H9 (cell line): ENCODE measurements at regions not wholly inside any gene's neighbourhood (a gene's known extent, or its start where the extent isn't known, plus 50 kb on each side); places are given as distances from the start of the nearest gene placed in this dataset.

Experiments
- DNase-seq: peaks from one replicate; pipeline ENCODE4 v3.0.0-alpha.2; 2017
- H2AFZ ChIP-seq: one replicate; pipeline ENCODE4 v1.6.1; 2013; ENCODE audit warnings: mild to moderate bottlenecking, low read length, control low read depth, moderate library complexity
- H2AK5ac ChIP-seq: 2 replicates; pipeline ENCODE4 v1.6.1; 2013; ENCODE audit warnings: low read length, control low read depth, mixed read lengths; ENCODE audit not compliant: insufficient read length
- H2BK120ac ChIP-seq: one replicate; pipeline ENCODE4 v1.6.1; 2013; ENCODE audit warnings: low read depth, mild to moderate bottlenecking, low read length, control low read depth, inconsistent platforms; ENCODE audit not compliant: poor library complexity, severe bottlenecking
- H2BK12ac ChIP-seq: 2 replicates; pipeline ENCODE4 v1.6.1; 2013; ENCODE audit warnings: low read length, control low read depth, mixed read lengths, low read depth; ENCODE audit not compliant: insufficient read length
- H2BK15ac ChIP-seq: 2 replicates; pipeline ENCODE4 v1.6.1; 2013; ENCODE audit warnings: low read depth, low read length, control low read depth
- H2BK20ac ChIP-seq: one replicate; pipeline ENCODE4 v1.6.1; 2013; ENCODE audit warnings: low read depth, mild to moderate bottlenecking, low read length, control low read depth, inconsistent platforms; ENCODE audit not compliant: poor library complexity, severe bottlenecking
- H2BK5ac ChIP-seq: 2 replicates; pipeline ENCODE4 v1.6.1; 2013; ENCODE audit warnings: low read length, control low read depth, mixed read lengths; ENCODE audit not compliant: insufficient read length
- H3K14ac ChIP-seq: 2 replicates; pipeline ENCODE4 v1.6.1; 2013; ENCODE audit warnings: low read length, control low read depth; ENCODE audit not compliant: insufficient read depth
- H3K18ac ChIP-seq: 2 replicates; pipeline ENCODE4 v1.6.1; 2013; ENCODE audit warnings: low read depth, mild to moderate bottlenecking, mixed read lengths, low read length, control low read depth; ENCODE audit not compliant: insufficient read length
- H3K23ac ChIP-seq: 2 replicates; pipeline ENCODE4 v1.6.1; 2013; ENCODE audit warnings: low read length, control low read depth, mixed read lengths, low read depth; ENCODE audit not compliant: insufficient read length
- H3K23me2 ChIP-seq: 2 replicates; pipeline ENCODE4 v1.6.1; 2013; ENCODE audit warnings: low read depth, mild to moderate bottlenecking, mixed read lengths, low read length, control low read depth; ENCODE audit not compliant: insufficient read length, poor library complexity, severe bottlenecking
- H3K27ac ChIP-seq: 2 replicates; pipeline ENCODE4 v1.5.1; 2013; ENCODE audit warnings: low read length, control low read depth, mixed read lengths, low read depth; ENCODE audit not compliant: insufficient read length
- H3K27me3 ChIP-seq: 2 replicates; pipeline ENCODE4 v1.6.1; 2013; ENCODE audit warnings: low read length, control low read depth, inconsistent platforms; ENCODE audit not compliant: insufficient read depth
- H3K4ac ChIP-seq: 2 replicates; pipeline ENCODE4 v1.6.1; 2013; ENCODE audit warnings: low read depth, mild to moderate bottlenecking, control low read depth, inconsistent platforms, low read length, moderate library complexity
- H3K4me1 ChIP-seq: 2 replicates; pipeline ENCODE4 v1.6.1; 2013; ENCODE audit warnings: low read length, control low read depth, inconsistent platforms; ENCODE audit not compliant: insufficient read depth
- H3K4me2 ChIP-seq: 2 replicates; pipeline ENCODE4 v1.6.1; 2013; ENCODE audit warnings: low read length, control low read depth, mixed read lengths; ENCODE audit not compliant: insufficient read length, insufficient read depth
- H3K56ac ChIP-seq: 2 replicates; pipeline ENCODE4 v1.6.1; 2013; ENCODE audit warnings: low read depth, mild to moderate bottlenecking, mixed read lengths, low read length, control low read depth; ENCODE audit not compliant: insufficient read length
- H3K79me1 ChIP-seq: 2 replicates; pipeline ENCODE4 v1.6.1; 2013; ENCODE audit warnings: low read depth, mild to moderate bottlenecking, moderate library complexity, low read length, control low read depth, inconsistent platforms; ENCODE audit not compliant: insufficient read depth, poor library complexity, severe bottlenecking
- H3K79me2 ChIP-seq: 2 replicates; pipeline ENCODE4 v1.6.1; 2013; ENCODE audit warnings: low read length, control low read depth, inconsistent platforms; ENCODE audit not compliant: insufficient read depth
- H3K9ac ChIP-seq: 2 replicates; pipeline ENCODE4 v1.6.1; 2013; ENCODE audit warnings: low read length, control low read depth, mixed read lengths; ENCODE audit not compliant: insufficient read length; ENCODE audit errors: extremely low read depth
- H3K9me3 ChIP-seq: one replicate; pipeline ENCODE4 v1.6.1; 2013; ENCODE audit warnings: low read depth, low read length, inconsistent platforms; ENCODE audit not compliant: control insufficient read depth
- H3T11ph ChIP-seq: one replicate; pipeline ENCODE4 v1.6.1; 2013; ENCODE audit warnings: mild to moderate bottlenecking, low read length, control low read depth, inconsistent platforms
- H4K20me1 ChIP-seq: one replicate; pipeline ENCODE4 v1.6.1; 2013; ENCODE audit not compliant: control insufficient read depth, insufficient read length, insufficient read depth
- H4K5ac ChIP-seq: 2 replicates; pipeline ENCODE4 v1.6.1; 2013; ENCODE audit warnings: low read depth, mild to moderate bottlenecking, mixed read lengths, low read length, control low read depth; ENCODE audit not compliant: insufficient read length
- H4K8ac ChIP-seq: replicated peaks from 2 replicates; pipeline ENCODE4 v1.6.1; 2013; ENCODE audit warnings: low read length, control low read depth, mixed read lengths, low read depth; ENCODE audit not compliant: insufficient read length
- H4K91ac ChIP-seq: 2 replicates; pipeline ENCODE4 v1.6.1; 2013; ENCODE audit warnings: low read depth, mild to moderate bottlenecking, moderate library complexity, mixed read lengths, low read length, control low read depth; ENCODE audit not compliant: insufficient read length
- H3K27ac Mint-ChIP-seq, 3 experiments: 2 replicates in 2 of 3; 3 replicates in 1 of 3; pipeline ENCODE4 v1.8.0; 2020 to 2021; ENCODE audit warnings: mixed read lengths in 3 of 3, mild to moderate bottlenecking in 1 of 3, moderate library complexity in 1 of 3
- H3K27me3 Mint-ChIP-seq: 2 replicates; pipeline ENCODE4 v1.8.0; 2021; ENCODE audit warnings: low read depth, mild to moderate bottlenecking, moderate library complexity, mixed read lengths
- H3K36me3 Mint-ChIP-seq, 3 experiments: 2 replicates in 2 of 3; 3 replicates in 1 of 3; pipeline ENCODE4 v1.8.0; 2020 to 2021; ENCODE audit warnings: low read depth in 3 of 3, mixed read lengths in 3 of 3; ENCODE audit not compliant: insufficient read depth in 1 of 3
- H3K4me1 Mint-ChIP-seq, 2 experiments: 2 replicates each; pipeline ENCODE4 v1.8.0; 2020; ENCODE audit warnings: mixed read lengths in 2 of 2
- H3K4me3 Mint-ChIP-seq, 2 experiments: 2 replicates in 1 of 2; 3 replicates in 1 of 2; pipeline ENCODE4 v1.8.0; 2020 to 2021; ENCODE audit warnings: mild to moderate bottlenecking in 2 of 2, mixed read lengths in 2 of 2, moderate library complexity in 1 of 2
- H3K9me3 Mint-ChIP-seq, 2 experiments: 2 replicates in 1 of 2; 3 replicates in 1 of 2; pipeline ENCODE4 v1.8.0; 2020; ENCODE audit warnings: mild to moderate bottlenecking in 2 of 2, mixed read lengths in 2 of 2, moderate library complexity in 1 of 2
- CTCF ChIP-seq: fragments of 200-600 bp; sonication (generic); conservative IDR thresholded peaks from 3 replicates; pipeline ENCODE4 v1.8.0; 2021; ENCODE audit warnings: antibody characterized with exemption, mild to moderate bottlenecking
- WGBS: extraction: QIAGEN DNeasy Blood & Tissue Kit; methylation state at CpG from one replicate; pipeline ENCODE4 v1.1.7; 2013; ENCODE audit warnings: missing lambda C conversion rate, low lambda C conversion rate, mixed read lengths; ENCODE audit not compliant: insufficient read length; ENCODE audit errors: extremely low coverage; 5-methylcytosine and 5-hydroxymethylcytosine counted together

DNA sequence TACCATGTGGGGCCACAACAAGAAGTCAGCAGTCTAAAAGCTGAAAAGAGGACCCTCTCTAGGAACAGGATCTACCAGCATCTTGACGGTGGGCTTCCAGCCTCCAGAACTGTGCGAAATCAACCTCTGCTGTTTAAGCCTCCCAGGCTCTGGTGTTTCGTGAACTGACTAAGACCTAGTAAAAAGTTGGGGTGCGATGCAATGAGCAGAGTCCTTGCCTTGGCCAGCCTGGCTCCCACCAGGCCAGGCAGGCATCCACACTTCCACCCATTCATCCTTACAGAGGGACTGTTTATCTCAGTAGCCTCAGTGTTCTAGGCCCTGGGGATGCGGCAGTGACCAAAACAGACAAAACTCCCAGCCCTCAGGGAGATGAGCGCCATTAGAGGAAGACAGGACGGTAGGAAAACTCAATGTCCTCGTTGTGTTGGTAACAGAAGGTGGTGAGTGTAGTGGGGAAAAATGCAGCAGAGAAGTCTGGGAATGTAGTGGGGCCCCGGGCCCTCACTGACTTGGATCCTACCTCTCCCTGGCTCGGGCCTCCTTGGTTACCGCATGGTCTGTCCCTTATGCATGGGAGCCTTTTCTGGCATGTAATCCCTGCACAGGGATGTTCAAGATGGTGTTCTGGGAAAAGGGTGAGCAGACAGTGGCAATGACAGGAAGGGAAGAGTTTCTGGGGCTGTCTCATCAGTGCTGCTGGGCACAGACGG lies 271.8 kb upstream of the HS6ST1 start:
- Histone ChIP-seq H2BK15ac (no peak overlapping the region), H3K18ac (no peak overlapping the region), H4K8ac (no peak overlapping the region), H2BK5ac (no peak overlapping the region), H3K9ac (no peak overlapping the region), H3K4ac (no peak overlapping the region), H2AFZ (no peak overlapping the region), H4K20me1 (no peaks in the 10 kb centered on the region), H3K9me3 (no peaks in the 10 kb centered on the region), H3T11ph (no peak overlapping the region), H3K79me1 (no peaks in the 10 kb centered on the region), H4K91ac (no peak overlapping the region), H3K27me3 (no peaks in the 10 kb centered on the region), H3K14ac (no peak overlapping the region; the same call in 1 of the 2 replicates), H3K56ac (no peak overlapping the region), H2BK20ac (no peak overlapping the region), H3K23me2 (no peaks in the 10 kb centered on the region), H3K4me1 (no peaks in the 10 kb centered on the region), H2AK5ac (no peak overlapping the region), H3K4me2 (no peak overlapping the region), H3K23ac (no peak overlapping the region), H2BK120ac (no peak overlapping the region), H3K79me2 (no peaks in the 10 kb centered on the region), H2BK12ac (no peak overlapping the region), H4K5ac (no peak overlapping the region), H3K27ac (no peak overlapping the region)
- Mint-ChIP-seq H3K9me3 (peaks cover 0 to under 1% of the 10 kb centered on the region in 2 experiments; a peak in 3 of 5 replicates), H3K36me3 (no peaks in the 10 kb centered on the region), H3K4me1 (peaks cover 11 to 17% of the 10 kb centered on the region in 2 experiments), H3K27me3 (peaks cover 4% of the 10 kb centered on the region), H3K4me3 (no peak overlapping the region; a peak in 1 of 5 replicates), H3K27ac (no peak overlapping the region)
- DNase-seq: no peak
- TF ChIP-seq CTCF: no peak
- no CpG with 5 or more reads among the region's 12 CpGs for WGBS
